Right ventricle myocardium superior (tissue), 1 donor: ENCODE measurements at regions not wholly inside any gene's neighbourhood (a gene's known extent, or its start where the extent isn't known, plus 50 kb on each side); places are given as distances from the start of the nearest gene placed in this dataset.

Source experiments
- ATAC-seq: fragments of 200-7000 bp; cut with Tn5 transposase; one replicate; pipeline ENCODE4 v1.9.1; 2020; ENCODE audit warnings: mild to moderate bottlenecking; ENCODE audit not compliant: poor library complexity
- DNase-seq: peaks from one replicate; pipeline ENCODE4 v3.0.0-alpha.2; 2020
- intact Hi-C: fragments of 100-400 bp; cut with DNase I; formaldehyde crosslinking; loops from one replicate; pipeline ENCODE4 v1.11.2; 2022
- donor health status: DM: no; HTN: yes; CAD: no; lungs with severe emphysema.

GRCh38 chr3:87333393-87333892, 57.1 kb upstream of the POU1F1 start:
- intact Hi-C loops: no loop called here
- DNase-seq: no peak
- no peak for ATAC-seq

GRCh38 chr3:87332789-87333188, 56.4 kb upstream of the POU1F1 start:
- intact Hi-C loops: no loop called here
- ATAC-seq (no peak), DNase-seq (no peak)

- DNase-seq (no peak), ATAC-seq (no peak)
- intact Hi-C loops: no loop called here
Observed at GRCh38 chr3:87329065-87329464, 52.7 kb upstream of the POU1F1 start.
